Brain microvascular endothelial cell (primary cell): ENCODE measurements at regions not wholly inside any gene's neighbourhood (a gene's known extent, or its start where the extent isn't known, plus 50 kb on each side); places are given as distances from the start of the nearest gene placed in this dataset.

Source experiments
- DNase-seq: peaks from one replicate; pipeline ENCODE4 v3.0.0-alpha.2; 2020
- H3K27ac ChIP-seq: fragments of 250-450 bp; sonication (Bioruptor Pico); 2 replicates; pipeline ENCODE4 v1.5.1; 2020; ENCODE audit warnings: mild to moderate bottlenecking, moderate library complexity
- H3K27me3 ChIP-seq: fragments of 250-450 bp; sonication (Bioruptor Pico); replicated peaks from 2 replicates; pipeline ENCODE4 v1.5.1; 2020; ENCODE audit warnings: mild to moderate bottlenecking
- H3K36me3 ChIP-seq: fragments of 250-450 bp; sonication (Bioruptor Pico); replicated peaks from 2 replicates; pipeline ENCODE4 v1.5.1; 2020; ENCODE audit warnings: mild to moderate bottlenecking
- H3K4me3 ChIP-seq: 2 replicates; pipeline ENCODE4 v1.5.1; 2011; ENCODE audit warnings: low read depth, mild to moderate bottlenecking, control low read depth, low read length, moderate library complexity
- CTCF ChIP-seq: IDR thresholded peaks from 2 replicates; pipeline ENCODE4 v1.5.1; 2011; ENCODE audit warnings: low read depth, mild to moderate bottlenecking, moderate library complexity, low read length, control low read depth, inconsistent platforms; ENCODE audit errors: missing control alignments
- in situ Hi-C: cut with HindIII; loops from 2 replicates; pipeline ENCODE4 v1.10.0; 2017; ENCODE audit warnings: low sequenced_read_pairs, low pct_ligation_motif_present

GRCh38 chr2:155908567-155908966 lies 424.0 kb downstream of the NR4A2 start:
- H3K4me3 ChIP-seq, result no peak overlapping the region
- in situ Hi-C loops, result no loop called here
- TF ChIP-seq CTCF, result no peak
- no peak for DNase-seq
- H3K27me3 ChIP-seq, result no peaks in the 10 kb centered on the region
- H3K36me3 ChIP-seq, result no peaks in the 10 kb centered on the region
- no peak overlapping the region for H3K27ac ChIP-seq

GRCh38 chr2:155907211-155907610 lies 425.3 kb downstream of the NR4A2 start:
- no peaks in the 10 kb centered on the region for H3K36me3 ChIP-seq
- no peaks in the 10 kb centered on the region for H3K27me3 ChIP-seq
- no peak for TF ChIP-seq CTCF
- in situ Hi-C loops, result no loop called here
- no peak overlapping the region for H3K27ac ChIP-seq
- no peak for DNase-seq
- H3K4me3 ChIP-seq, result no peak overlapping the region

- Histone ChIP-seq H3K4me3 (no peak overlapping the region), H3K27ac (no peak overlapping the region), H3K27me3 (no peaks in the 10 kb centered on the region), H3K36me3 (no peaks in the 10 kb centered on the region)
- in situ Hi-C loops, result no loop called here
- DNase-seq, result no peak
- TF ChIP-seq CTCF, result no peak
Measured at GRCh38 chr2:155905657-155906056, 426.9 kb downstream of the NR4A2 start.

- in situ Hi-C loops, result no loop called here
- no peak for DNase-seq
- Histone ChIP-seq H3K27me3 (no peaks in the 10 kb centered on the region), H3K4me3 (no peak overlapping the region), H3K27ac (no peak overlapping the region), H3K36me3 (no peaks in the 10 kb centered on the region)
- no peak for TF ChIP-seq CTCF
Measured at GRCh38 chr2:155904720-155905119, 427.8 kb downstream of the NR4A2 start.

- no peak for DNase-seq
- H3K4me3 ChIP-seq, result no peak overlapping the region
Measured at GRCh38 chr2:155902635-155903034, 429.9 kb downstream of the NR4A2 start.

More at GRCh38 chr2:155902635-155903034, 429.9 kb downstream of the NR4A2 start:
- in situ Hi-C loops, result no loop called here
- no peaks in the 10 kb centered on the region for H3K27me3 ChIP-seq
- H3K27ac ChIP-seq, result no peak overlapping the region
- H3K36me3 ChIP-seq, result no peaks in the 10 kb centered on the region
- no peak for TF ChIP-seq CTCF
